Kidney epithelial cell (primary cell): ENCODE measurements at regions not wholly inside any gene's neighbourhood (a gene's known extent, or its start where the extent isn't known, plus 50 kb on each side); places are given as distances from the start of the nearest gene placed in this dataset.
"Not testable (repeated sequence)": the region's sequence is repeated elsewhere in the genome, so short reads cannot be mapped to it uniquely, and the experiment has no call there.

Experiments
- DNase-seq: peaks from one replicate; pipeline ENCODE4 v3.0.0-alpha.2; 2010; ENCODE audit warnings: low read depth
- H3K27me3 ChIP-seq: 2 replicates; pipeline ENCODE4 v1.6.0; 2011; ENCODE audit warnings: low read length; ENCODE audit not compliant: control insufficient read depth, insufficient read depth
- H3K36me3 ChIP-seq: 2 replicates; pipeline ENCODE4 v1.5.1; 2011; ENCODE audit warnings: low read length; ENCODE audit not compliant: control insufficient read depth, insufficient read depth
- H3K4me3 ChIP-seq: 2 replicates; pipeline ENCODE4 v1.5.1; 2011; ENCODE audit warnings: low read depth, mild to moderate bottlenecking, control low read depth, low read length
- TF ChIP-seq, protein P1 (sequence below): IDR thresholded peaks from 2 replicates; pipeline ENCODE4 v1.5.1; 2011; ENCODE audit warnings: mild to moderate bottlenecking, moderate library complexity, low read length, control low read depth, inconsistent platforms; ENCODE audit not compliant: insufficient read depth, poor library complexity, severe bottlenecking

DNA sequence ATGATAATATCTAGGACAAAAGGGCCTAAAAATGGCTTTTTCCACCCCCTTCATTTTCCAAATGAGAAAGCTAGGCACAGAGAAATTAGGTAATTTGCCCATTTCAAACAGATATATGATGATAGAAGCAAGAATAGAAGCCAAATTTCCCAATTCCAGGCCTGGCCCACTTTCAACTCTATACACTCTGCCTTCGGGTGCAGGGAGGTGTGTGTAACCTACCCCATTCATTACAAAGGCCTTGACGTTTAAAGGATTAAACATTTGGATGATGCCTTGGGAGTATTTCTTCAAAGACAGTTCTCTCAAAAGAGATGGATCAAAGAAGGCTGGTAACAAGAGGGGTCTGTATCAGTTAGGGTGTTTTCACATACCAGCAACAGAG lies 134.1 kb downstream of the CCDC34 start:
- TF ChIP-seq, protein P1, sequence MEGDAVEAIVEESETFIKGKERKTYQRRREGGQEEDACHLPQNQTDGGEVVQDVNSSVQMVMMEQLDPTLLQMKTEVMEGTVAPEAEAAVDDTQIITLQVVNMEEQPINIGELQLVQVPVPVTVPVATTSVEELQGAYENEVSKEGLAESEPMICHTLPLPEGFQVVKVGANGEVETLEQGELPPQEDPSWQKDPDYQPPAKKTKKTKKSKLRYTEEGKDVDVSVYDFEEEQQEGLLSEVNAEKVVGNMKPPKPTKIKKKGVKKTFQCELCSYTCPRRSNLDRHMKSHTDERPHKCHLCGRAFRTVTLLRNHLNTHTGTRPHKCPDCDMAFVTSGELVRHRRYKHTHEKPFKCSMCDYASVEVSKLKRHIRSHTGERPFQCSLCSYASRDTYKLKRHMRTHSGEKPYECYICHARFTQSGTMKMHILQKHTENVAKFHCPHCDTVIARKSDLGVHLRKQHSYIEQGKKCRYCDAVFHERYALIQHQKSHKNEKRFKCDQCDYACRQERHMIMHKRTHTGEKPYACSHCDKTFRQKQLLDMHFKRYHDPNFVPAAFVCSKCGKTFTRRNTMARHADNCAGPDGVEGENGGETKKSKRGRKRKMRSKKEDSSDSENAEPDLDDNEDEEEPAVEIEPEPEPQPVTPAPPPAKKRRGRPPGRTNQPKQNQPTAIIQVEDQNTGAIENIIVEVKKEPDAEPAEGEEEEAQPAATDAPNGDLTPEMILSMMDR = no peak
- H3K36me3 ChIP-seq = no peaks in the 10 kb centered on the region
- H3K4me3 ChIP-seq = no peak overlapping the region
- DNase-seq = no peak
- no peaks in the 10 kb centered on the region for H3K27me3 ChIP-seq

GRCh38 chr11:27228232-27228905 lies 134.6 kb downstream of the CCDC34 start:
- DNase-seq = no peak
- no peaks in the 10 kb centered on the region for H3K27me3 ChIP-seq
- H3K4me3 ChIP-seq = no peak overlapping the region
- TF ChIP-seq, protein P1 = no peak
- H3K36me3 ChIP-seq = no peaks in the 10 kb centered on the region

- H3K36me3 ChIP-seq = no peaks in the 10 kb centered on the region
- no peak overlapping the region for H3K4me3 ChIP-seq
- DNase-seq = no peak
- TF ChIP-seq, protein P1 = no peak
- H3K27me3 ChIP-seq = no peaks in the 10 kb centered on the region
Observed at GRCh38 chr11:27227736-27228135, 135.3 kb downstream of the CCDC34 start.

- H3K36me3 ChIP-seq, DNase-seq, H3K27me3 ChIP-seq, H3K4me3 ChIP-seq: not testable (repeated sequence)
Observed at GRCh38 chr11:27219487-27220039, 143.5 kb downstream of the CCDC34 start.

DNA sequence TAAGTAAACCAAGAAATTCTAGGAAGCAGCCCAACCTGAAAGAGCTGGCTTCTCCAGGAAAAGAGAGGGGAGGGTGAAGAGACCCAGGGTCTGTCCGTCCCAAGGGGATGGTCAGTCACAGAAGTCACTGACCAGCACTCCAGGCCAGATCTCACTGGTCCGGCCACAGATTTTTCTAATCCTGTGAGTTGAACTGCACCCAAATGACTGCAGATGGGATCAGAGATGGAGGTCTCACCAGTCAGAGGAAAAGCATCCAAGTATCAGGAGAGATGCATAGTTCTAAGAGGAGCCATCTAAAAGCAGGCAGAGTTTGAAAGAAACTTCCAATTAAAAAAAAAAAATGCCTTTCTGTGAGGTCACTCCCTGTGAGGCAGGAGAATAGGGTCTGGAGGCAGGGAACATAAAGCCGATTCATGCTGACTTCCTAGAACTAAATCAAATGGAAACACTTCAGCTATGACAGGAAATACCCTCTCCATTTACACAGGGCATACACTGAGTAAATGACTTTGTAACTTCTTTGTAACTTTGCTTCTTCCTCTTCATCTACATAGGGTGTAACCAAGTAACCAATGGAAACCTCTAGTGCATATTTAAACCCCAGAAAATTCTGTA lies 144.5 kb downstream of the CCDC34 start:
- Histone ChIP-seq H3K4me3 (no peak overlapping the region), H3K27me3 (no peaks in the 10 kb centered on the region), H3K36me3 (no peaks in the 10 kb centered on the region)
- no peak for DNase-seq
- TF ChIP-seq, protein P1 = no peak

- Histone ChIP-seq H3K4me3 (no peak overlapping the region), H3K27me3 (no peaks in the 10 kb centered on the region), H3K36me3 (no peaks in the 10 kb centered on the region)
- no peak for DNase-seq
- TF ChIP-seq, protein P1 = no peak
Observed at GRCh38 chr11:27217948-27218420, 145.0 kb downstream of the CCDC34 start.
